CD14-positive monocyte (primary cell): ENCODE measurements at regions not wholly inside any gene's neighbourhood (a gene's known extent, or its start where the extent isn't known, plus 50 kb on each side); places are given as distances from the start of the nearest gene placed in this dataset.

Experiments
- DNase-seq, 3 donors: peaks; one replicate each; pipeline ENCODE4 v3.0.0-alpha.2; 2011 to 2022
- H2AFZ ChIP-seq: 2 replicates; pipeline ENCODE4 v1.6.0; 2012; ENCODE audit warnings: mild to moderate bottlenecking, low read depth, low read length, inconsistent platforms; ENCODE audit not compliant: insufficient read depth, poor library complexity, severe bottlenecking
- H3K27ac ChIP-seq, 2 donors: 1 replicate in 1 of 2; 2 replicates in 1 of 2; pipeline ENCODE4 v1.5.1; 2012 to 2013; ENCODE audit warnings: low read length in 2 of 2, control low read depth in 1 of 2, inconsistent platforms in 1 of 2, low read depth in 1 of 2, mild to moderate bottlenecking in 1 of 2
- H3K27me3 ChIP-seq, 2 donors: one replicate each; pipeline versions ENCODE4 v1.6.0 to v1.6.1; 2011 to 2013; ENCODE audit warnings: low read length in 2 of 2; ENCODE audit not compliant: control insufficient read depth in 2 of 2, insufficient read depth in 2 of 2
- H3K36me3 ChIP-seq, 2 donors: replicated peaks in 1 of 2; 1 replicate in 1 of 2; 2 replicates in 1 of 2; pipeline versions ENCODE4 v1.5.1 to v1.6.1; 2012 to 2013; ENCODE audit warnings: low read length in 2 of 2, control low read depth in 1 of 2, inconsistent platforms in 1 of 2, mild to moderate bottlenecking in 1 of 2; ENCODE audit not compliant: insufficient read depth in 2 of 2, control insufficient read depth in 1 of 2
- H3K4me1 ChIP-seq, 2 donors: 1 replicate in 1 of 2; 2 replicates in 1 of 2; pipeline versions ENCODE4 v1.5.1 to v1.6.1; 2012 to 2013; ENCODE audit warnings: low read length in 2 of 2, control low read depth in 1 of 2, inconsistent platforms in 1 of 2, mild to moderate bottlenecking in 1 of 2, moderate library complexity in 1 of 2; ENCODE audit not compliant: insufficient read depth in 2 of 2, control insufficient read depth in 1 of 2
- H3K4me2 ChIP-seq: replicated peaks from 2 replicates; pipeline ENCODE3; 2012; ENCODE audit warnings: low read length, moderate library complexity, mild to moderate bottlenecking; ENCODE audit not compliant: poor library complexity, severe bottlenecking; ENCODE audit errors: extremely low read depth
- H3K4me3 ChIP-seq, 3 experiments: fragments of 200-600 bp in 1 of 3; sonication (generic) in 1 of 3; replicated peaks in 1 of 3; 1 replicate in 2 of 3; 2 replicates in 1 of 3; pipeline ENCODE4 v1.5.1; 2011 to 2013; ENCODE audit warnings: low read length in 3 of 3, mild to moderate bottlenecking in 3 of 3, control low read depth in 2 of 3, low read depth in 2 of 3, inconsistent platforms in 1 of 3, moderate library complexity in 1 of 3
- H3K79me2 ChIP-seq: 2 replicates; pipeline ENCODE4 v1.6.0; 2012; ENCODE audit warnings: mild to moderate bottlenecking, control low read depth, inconsistent platforms, low read length, moderate library complexity; ENCODE audit not compliant: insufficient read depth
- H3K9ac ChIP-seq: 2 replicates; pipeline ENCODE4 v1.6.0; 2017; ENCODE audit warnings: low read length, mild to moderate bottlenecking; ENCODE audit not compliant: insufficient read depth, poor library complexity, severe bottlenecking
- H3K9me3 ChIP-seq, 2 donors: replicated peaks in 1 of 2; 1 replicate in 1 of 2; 2 replicates in 1 of 2; pipeline versions ENCODE4 v1.5.1 to v1.6.1; 2012 to 2013; ENCODE audit warnings: low read length in 2 of 2, control low read depth in 1 of 2; ENCODE audit not compliant: control insufficient read depth in 1 of 2, insufficient read depth in 1 of 2
- H4K20me1 ChIP-seq: 2 replicates; pipeline ENCODE4 v1.6.0; 2012; ENCODE audit warnings: mild to moderate bottlenecking, low read length, control low read depth, moderate library complexity; ENCODE audit not compliant: insufficient read depth
- H3K27ac Mint-ChIP-seq, 7 donors: one replicate each; pipeline ENCODE4 v1.8.0; 2020; ENCODE audit warnings: mild to moderate bottlenecking in 7 of 7, mixed read lengths in 7 of 7, moderate library complexity in 6 of 7, inconsistent platforms in 2 of 7
- H3K27me3 Mint-ChIP-seq, 3 donors: one replicate each; pipeline ENCODE4 v1.8.0; 2021 to 2022; ENCODE audit warnings: low read depth in 3 of 3, mild to moderate bottlenecking in 3 of 3, mixed read lengths in 3 of 3, moderate library complexity in 3 of 3, inconsistent platforms in 1 of 3
- H3K36me3 Mint-ChIP-seq, 2 donors: one replicate each; pipeline ENCODE4 v1.8.0; 2020; ENCODE audit warnings: mixed read lengths in 2 of 2, inconsistent platforms in 1 of 2, mild to moderate bottlenecking in 1 of 2
- H3K4me1 Mint-ChIP-seq: one replicate; pipeline ENCODE4 v1.8.0; 2020; ENCODE audit warnings: mild to moderate bottlenecking, mixed read lengths
- H3K4me3 Mint-ChIP-seq, 2 donors: one replicate each; pipeline ENCODE4 v1.8.0; 2020; ENCODE audit warnings: mild to moderate bottlenecking in 2 of 2, mixed read lengths in 2 of 2, moderate library complexity in 1 of 2
- H3K9me3 Mint-ChIP-seq, 7 donors: one replicate each; pipeline ENCODE4 v1.8.0; 2020 to 2022; ENCODE audit warnings: mixed read lengths in 7 of 7, mild to moderate bottlenecking in 6 of 7, moderate library complexity in 6 of 7, inconsistent platforms in 2 of 7
- WGBS: methylation state at CpG from one replicate; pipeline ENCODE4 v1.1.5; 2013; ENCODE audit warnings: missing lambda C conversion rate; ENCODE audit not compliant: insufficient coverage; 5-methylcytosine and 5-hydroxymethylcytosine counted together
- intact Hi-C, 2 donors: fragments of 100-400 bp; cut with micrococcal nuclease; formaldehyde crosslinking; loops; one replicate each; pipeline versions ENCODE4 v1.15.0 to v1.15.1; 2023
- TF ChIP-seq, protein P1 (sequence below): fragments of 200-600 bp; IDR thresholded peaks from one replicate; pipeline ENCODE4 v1.8.0; 2022; ENCODE audit warnings: antibody characterized with exemption, mild to moderate bottlenecking

DNA sequence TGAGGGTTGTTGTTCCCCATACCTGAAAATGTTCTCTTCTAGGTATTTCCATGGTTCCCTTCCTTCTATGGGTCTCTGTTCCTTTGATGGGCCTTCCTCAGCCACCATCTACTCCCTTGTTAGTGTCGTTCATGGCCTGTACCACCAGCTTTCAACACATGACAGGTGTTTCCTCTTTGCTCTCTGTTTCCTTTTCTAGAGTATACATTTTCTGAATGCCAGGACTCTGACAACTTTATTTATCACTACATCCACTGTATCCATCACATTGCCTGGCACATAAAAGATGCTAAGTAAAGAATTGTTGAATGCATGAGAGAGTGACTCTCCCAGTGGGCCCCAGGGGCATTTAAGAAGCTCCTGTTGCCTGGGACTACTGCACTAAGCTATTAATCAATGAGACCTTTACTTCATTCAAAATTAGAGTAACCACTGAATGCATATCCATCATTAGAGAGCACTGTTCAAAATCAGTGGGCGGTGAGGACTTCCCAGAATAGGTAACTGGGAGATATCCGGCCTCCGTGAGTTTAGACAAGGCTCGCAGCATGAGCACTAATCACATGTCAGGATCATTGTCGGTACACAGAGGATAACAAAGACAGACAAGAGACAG, 255.0 kb downstream of the CBLN1 start:
- Histone ChIP-seq H3K9ac (no peak overlapping the region), H3K27me3 (no peaks in the 10 kb centered on the region), H3K4me1 (no peaks in the 10 kb centered on the region), H3K36me3 (no peaks in the 10 kb centered on the region), H2AFZ (no peak overlapping the region), H3K4me3 (no peak overlapping the region), H3K27ac (no peak overlapping the region), H3K4me2 (no peak overlapping the region), H3K9me3 (no peaks in the 10 kb centered on the region), H4K20me1 (no peaks in the 10 kb centered on the region), H3K79me2 (no peaks in the 10 kb centered on the region)
- intact Hi-C loops, result no loop called here
- peaks cover 0 to 6% (median 3%) of the 10 kb centered on the region in 7 donors for H3K9me3 Mint-ChIP-seq
- H3K27me3 Mint-ChIP-seq, result peaks cover 0 to 3% (median 2%) of the 10 kb centered on the region in 3 donors
- WGBS, result 0% methylated on average over 1 of the region's 6 CpGs
- no peak overlapping the region for H3K4me3 Mint-ChIP-seq
- H3K36me3 Mint-ChIP-seq, result no peaks in the 10 kb centered on the region
- no peak overlapping the region for H3K27ac Mint-ChIP-seq
- TF ChIP-seq, protein P1, sequence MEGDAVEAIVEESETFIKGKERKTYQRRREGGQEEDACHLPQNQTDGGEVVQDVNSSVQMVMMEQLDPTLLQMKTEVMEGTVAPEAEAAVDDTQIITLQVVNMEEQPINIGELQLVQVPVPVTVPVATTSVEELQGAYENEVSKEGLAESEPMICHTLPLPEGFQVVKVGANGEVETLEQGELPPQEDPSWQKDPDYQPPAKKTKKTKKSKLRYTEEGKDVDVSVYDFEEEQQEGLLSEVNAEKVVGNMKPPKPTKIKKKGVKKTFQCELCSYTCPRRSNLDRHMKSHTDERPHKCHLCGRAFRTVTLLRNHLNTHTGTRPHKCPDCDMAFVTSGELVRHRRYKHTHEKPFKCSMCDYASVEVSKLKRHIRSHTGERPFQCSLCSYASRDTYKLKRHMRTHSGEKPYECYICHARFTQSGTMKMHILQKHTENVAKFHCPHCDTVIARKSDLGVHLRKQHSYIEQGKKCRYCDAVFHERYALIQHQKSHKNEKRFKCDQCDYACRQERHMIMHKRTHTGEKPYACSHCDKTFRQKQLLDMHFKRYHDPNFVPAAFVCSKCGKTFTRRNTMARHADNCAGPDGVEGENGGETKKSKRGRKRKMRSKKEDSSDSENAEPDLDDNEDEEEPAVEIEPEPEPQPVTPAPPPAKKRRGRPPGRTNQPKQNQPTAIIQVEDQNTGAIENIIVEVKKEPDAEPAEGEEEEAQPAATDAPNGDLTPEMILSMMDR, result no peak
- DNase-seq, result no peak
- H3K4me1 Mint-ChIP-seq, result no peaks in the 10 kb centered on the region

DNA sequence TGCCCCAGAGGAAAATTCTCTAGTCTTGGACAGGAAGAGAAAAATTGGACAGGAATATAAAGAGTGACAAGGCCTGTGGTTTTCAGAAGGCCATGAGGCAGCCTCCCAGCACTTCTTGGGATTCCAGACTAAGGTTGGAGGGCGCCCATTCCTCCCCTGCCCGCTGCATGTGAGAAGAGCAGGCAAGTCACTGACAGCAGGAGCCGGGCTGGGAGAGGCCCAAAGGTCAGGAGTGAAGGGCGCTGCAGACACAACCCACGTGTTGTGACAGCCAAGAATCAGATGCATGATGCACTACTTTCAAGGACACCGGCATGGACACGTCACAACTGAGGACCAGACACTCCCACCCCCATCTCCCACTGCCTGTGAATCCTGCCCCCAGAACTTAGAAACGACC, 256.7 kb downstream of the CBLN1 start:
- Histone ChIP-seq H3K4me3 (no peak overlapping the region), H3K9ac (no peak overlapping the region), H3K79me2 (no peaks in the 10 kb centered on the region), H3K9me3 (no peaks in the 10 kb centered on the region), H3K4me1 (no peaks in the 10 kb centered on the region), H3K27ac (no peak overlapping the region), H3K4me2 (no peak overlapping the region), H3K36me3 (no peaks in the 10 kb centered on the region), H3K27me3 (no peaks in the 10 kb centered on the region), H2AFZ (no peak overlapping the region), H4K20me1 (no peaks in the 10 kb centered on the region)
- whole genome bisulfite sequencing, result 87% methylated on average over 7 of the region's 8 CpGs
- H3K36me3 Mint-ChIP-seq, result no peaks in the 10 kb centered on the region
- peaks cover 0 to 6% (median 3%) of the 10 kb centered on the region in 7 donors for H3K9me3 Mint-ChIP-seq
- no peak overlapping the region for H3K4me3 Mint-ChIP-seq
- peaks cover 3 to 9% (median 6%) of the 10 kb centered on the region in 3 donors for H3K27me3 Mint-ChIP-seq
- DNase-seq, result no peak
- intact Hi-C loops, result no loop called here
- TF ChIP-seq, protein P1, result no peak
- no peak overlapping the region for H3K27ac Mint-ChIP-seq
- no peaks in the 10 kb centered on the region for H3K4me1 Mint-ChIP-seq
